CMK (cell line): ENCODE measurements at regions not wholly inside any gene's neighbourhood (a gene's known extent, or its start where the extent isn't known, plus 50 kb on each side); places are given as distances from the start of the nearest gene placed in this dataset.
"Not testable (repeated sequence)": the region's sequence is repeated elsewhere in the genome, so short reads cannot be mapped to it uniquely, and the experiment has no call there.

Source experiments
- DNase-seq: peaks from one replicate; pipeline ENCODE4 v3.0.0-alpha.2; 2010; ENCODE audit warnings: low read depth

- not testable (repeated sequence) for DNase-seq
Measured at GRCh38 chr14:82814339-82814738, 1280.7 kb upstream of the SEL1L start.

GRCh38 chr14:82830596-82830995 lies 1296.9 kb upstream of the SEL1L start:
- no peak for DNase-seq

- DNase-seq: no peak
Measured at GRCh38 chr14:82836256-82836950, 1302.8 kb upstream of the SEL1L start.

- DNase-seq: no peak
Measured at GRCh38 chr14:82837611-82838140, 1304.0 kb upstream of the SEL1L start.

- DNase-seq: no peak
Measured at GRCh38 chr14:82850576-82850975, 1316.9 kb upstream of the SEL1L start.

GRCh38 chr14:82854131-82854530 lies 1320.5 kb upstream of the SEL1L start:
- no peak for DNase-seq

GRCh38 chr14:82854901-82855300 lies 1321.2 kb upstream of the SEL1L start:
- DNase-seq: no peak

- no peak for DNase-seq
Measured at GRCh38 chr14:82855912-82856391, 1322.3 kb upstream of the SEL1L start.

GRCh38 chr14:82861313-82861712 lies 1327.7 kb upstream of the SEL1L start:
- DNase-seq: no peak

GRCh38 chr14:82872494-82872893 lies 1338.8 kb upstream of the SEL1L start:
- no peak for DNase-seq

GRCh38 chr14:82878951-82879350 lies 1345.3 kb upstream of the SEL1L start:
- no peak for DNase-seq

- DNase-seq: no peak
Measured at GRCh38 chr14:82879949-82880535, 1346.4 kb upstream of the SEL1L start.

GRCh38 chr14:82886670-82887069 lies 1353.0 kb upstream of the SEL1L start:
- DNase-seq: no peak

- DNase-seq: no peak
Measured at GRCh38 chr14:82889701-82890100, 1356.0 kb upstream of the SEL1L start.

GRCh38 chr14:82896476-82896875 lies 1362.8 kb upstream of the SEL1L start:
- DNase-seq: no peak

- DNase-seq: no peak
Measured at GRCh38 chr14:82897469-82898308, 1364.0 kb upstream of the SEL1L start.

- no peak for DNase-seq
Measured at GRCh38 chr14:82905762-82906161, 1372.1 kb upstream of the SEL1L start.

GRCh38 chr14:82911930-82912329 lies 1378.3 kb upstream of the SEL1L start:
- no peak for DNase-seq

- DNase-seq: no peak
Measured at GRCh38 chr14:82913396-82913795, 1379.7 kb upstream of the SEL1L start.

- no peak for DNase-seq
Measured at GRCh38 chr14:82915381-82915780, 1381.7 kb upstream of the SEL1L start.

GRCh38 chr14:82935691-82936090 lies 1402.0 kb upstream of the SEL1L start:
- DNase-seq: no peak

- DNase-seq: no peak
Measured at GRCh38 chr14:82951171-82951570, 1417.5 kb upstream of the SEL1L start.

GRCh38 chr14:82963756-82964155 lies 1430.1 kb upstream of the SEL1L start:
- DNase-seq: no peak
